Naive thymus-derived CD4-positive, alpha-beta T cell (primary cell): ENCODE measurements at regions not wholly inside any gene's neighbourhood (a gene's known extent, or its start where the extent isn't known, plus 50 kb on each side); places are given as distances from the start of the nearest gene placed in this dataset.
"Not testable (repeated sequence)": the region's sequence is repeated elsewhere in the genome, so short reads cannot be mapped to it uniquely, and the experiment has no call there.

ENCODE experiments used
- ATAC-seq: fragments of 150-1000 bp; cut with Tn5 transposase; 2 replicates; pipeline ENCODE4 v1.10.0; 2021; ENCODE audit warnings: mild to moderate bottlenecking, moderate library complexity
- CTCF ChIA-PET: fragments of 350-600 bp; sonication (Branson Sonifier 250); formaldehyde crosslinking; loops from one replicate; lab custom pipeline; 2021; ENCODE audit warnings: antibody characterized with exemption; lab: Charles Lee
- POLR2A ChIA-PET: fragments of 350-600 bp; sonication (Branson Sonifier 250); formaldehyde crosslinking; loops from one replicate; lab custom pipeline; 2021; ENCODE audit warnings: antibody characterized with exemption, inconsistent platforms; lab: Charles Lee
- DNase-seq, 9 donors: peaks; one replicate each; pipeline versions ENCODE4 v3.0.0 to v3.0.0-alpha.2; 2020 to 2022; ENCODE audit warnings: mixed read lengths in 1 of 9
- H3K27ac ChIP-seq: one replicate; pipeline ENCODE4 v1.7.0; 2013; ENCODE audit warnings: mild to moderate bottlenecking, low read depth, low read length, moderate library complexity
- H3K27me3 ChIP-seq, 2 donors: one replicate each; pipeline ENCODE4 v1.7.0; 2013; ENCODE audit warnings: low read length in 2 of 2, mild to moderate bottlenecking in 2 of 2, moderate library complexity in 2 of 2; ENCODE audit not compliant: control insufficient read depth in 2 of 2, insufficient read depth in 2 of 2
- H3K36me3 ChIP-seq, 3 experiments: 1 replicate in 2 of 3; 2 replicates in 1 of 3; pipeline ENCODE4 v1.7.0; 2013; ENCODE audit warnings: low read length in 3 of 3, mild to moderate bottlenecking in 3 of 3, moderate library complexity in 1 of 3; ENCODE audit not compliant: insufficient read depth in 3 of 3, control insufficient read depth in 2 of 3
- H3K4me1 ChIP-seq, 2 donors: one replicate each; pipeline ENCODE4 v1.7.0; 2013; ENCODE audit warnings: low read length in 2 of 2, mild to moderate bottlenecking in 2 of 2, moderate library complexity in 1 of 2; ENCODE audit not compliant: control insufficient read depth in 2 of 2, insufficient read depth in 2 of 2
- H3K4me3 ChIP-seq: 2 replicates; pipeline ENCODE4 v1.7.0; 2013; ENCODE audit warnings: mild to moderate bottlenecking, low read length
- H3K9me3 ChIP-seq, 3 experiments: 1 replicate in 2 of 3; 2 replicates in 1 of 3; pipeline ENCODE4 v1.7.0; 2013; ENCODE audit warnings: low read length in 3 of 3; ENCODE audit not compliant: control insufficient read depth in 2 of 3
- H3K27ac Mint-ChIP-seq, 9 donors: one replicate each; pipeline ENCODE4 v1.8.0; 2020 to 2022; ENCODE audit warnings: mixed read lengths in 9 of 9, mild to moderate bottlenecking in 8 of 9, moderate library complexity in 5 of 9, inconsistent platforms in 2 of 9
- H3K27me3 Mint-ChIP-seq, 5 donors: one replicate each; pipeline ENCODE4 v1.8.0; 2021 to 2022; ENCODE audit warnings: mixed read lengths in 5 of 5, mild to moderate bottlenecking in 1 of 5
- H3K36me3 Mint-ChIP-seq, 5 donors: one replicate each; pipeline ENCODE4 v1.8.0; 2020 to 2022; ENCODE audit warnings: mixed read lengths in 5 of 5, mild to moderate bottlenecking in 3 of 5, inconsistent platforms in 1 of 5
- H3K4me1 Mint-ChIP-seq, 7 donors: one replicate each; pipeline ENCODE4 v1.8.0; 2020 to 2022; ENCODE audit warnings: mixed read lengths in 7 of 7, mild to moderate bottlenecking in 3 of 7, inconsistent platforms in 1 of 7
- H3K4me3 Mint-ChIP-seq, 10 donors: one replicate each; pipeline ENCODE4 v1.8.0; 2020 to 2022; ENCODE audit warnings: mild to moderate bottlenecking in 10 of 10, mixed read lengths in 10 of 10, moderate library complexity in 6 of 10, inconsistent platforms in 2 of 10
- H3K9me3 Mint-ChIP-seq, 11 donors: one replicate each; pipeline ENCODE4 v1.8.0; 2020 to 2022; ENCODE audit warnings: mixed read lengths in 11 of 11, mild to moderate bottlenecking in 4 of 11, inconsistent platforms in 1 of 11, moderate library complexity in 1 of 11
- intact Hi-C, 2 donors: fragments of 100-400 bp; cut with micrococcal nuclease; formaldehyde crosslinking; loops; one replicate each; pipeline ENCODE4 v1.15.1; 2023

- no peak for ATAC-seq
- no peaks in the 10 kb centered on the region for H3K36me3 Mint-ChIP-seq
Observed at GRCh38 chr15:95761501-95762165, 568.9 kb upstream of the NR2F2 start.

GRCh38 chr15:95763426-95763825 lies 567.1 kb upstream of the NR2F2 start:
- Histone ChIP-seq H3K9me3 (no peaks in the 10 kb centered on the region), H3K36me3 (no peaks in the 10 kb centered on the region), H3K4me1 (no peaks in the 10 kb centered on the region), H3K4me3 (no peak overlapping the region), H3K27ac (no peak overlapping the region), H3K27me3 (no peaks in the 10 kb centered on the region)
- peaks cover 0 to 13% (median 0%) of the 10 kb centered on the region in 5 donors for H3K27me3 Mint-ChIP-seq
- H3K9me3 Mint-ChIP-seq, result no peaks in the 10 kb centered on the region
- H3K27ac Mint-ChIP-seq, result no peak overlapping the region
- no peaks in the 10 kb centered on the region for H3K4me1 Mint-ChIP-seq
- ATAC-seq, result no peak
- no peak for DNase-seq
- no peaks in the 10 kb centered on the region for H3K36me3 Mint-ChIP-seq
- ChIA-PET POLR2A (no interaction called here), CTCF (interaction anchor here (0.6 kb wide), 1 partner anchor 128 kb away, joined by 3 read pairs; no protein-coding TSS in a partner anchor)
- intact Hi-C loops, result no loop called here
- no peak overlapping the region for H3K4me3 Mint-ChIP-seq

More at GRCh38 chr15:95761501-95762165, 568.9 kb upstream of the NR2F2 start:
- H3K27me3 ChIP-seq, result no peaks in the 10 kb centered on the region
- H3K4me3 Mint-ChIP-seq, result no peak overlapping the region
- H3K9me3 Mint-ChIP-seq, result no peaks in the 10 kb centered on the region
- intact Hi-C loops, result no loop called here
- no peak for DNase-seq
- H3K4me3 ChIP-seq, result no peak overlapping the region
- no peaks in the 10 kb centered on the region for H3K4me1 ChIP-seq
- H3K27ac Mint-ChIP-seq, result no peak overlapping the region
- POLR2A ChIA-PET, result no interaction called here
- no peaks in the 10 kb centered on the region for H3K9me3 ChIP-seq
- H3K27me3 Mint-ChIP-seq, result peaks cover 0 to 17% (median 6%) of the 10 kb centered on the region in 5 donors
- H3K36me3 ChIP-seq, result no peaks in the 10 kb centered on the region
- no peak overlapping the region for H3K27ac ChIP-seq
- CTCF ChIA-PET, result no interaction called here
- no peaks in the 10 kb centered on the region for H3K4me1 Mint-ChIP-seq

GRCh38 chr15:95765161-95765560 lies 565.3 kb upstream of the NR2F2 start:
- H3K4me1 ChIP-seq, result no peaks in the 10 kb centered on the region
- no peaks in the 10 kb centered on the region for H3K9me3 ChIP-seq
- H3K27ac ChIP-seq, result no peak overlapping the region
- ChIA-PET POLR2A (no interaction called here), CTCF (no interaction called here)
- H3K4me3 ChIP-seq, result no peak overlapping the region
- no peaks in the 10 kb centered on the region for H3K36me3 ChIP-seq
- no peak for DNase-seq
- no peaks in the 10 kb centered on the region for H3K27me3 ChIP-seq
- no peak for ATAC-seq
- Mint-ChIP-seq H3K4me3 (no peak overlapping the region), H3K27ac (no peak overlapping the region), H3K36me3 (no peaks in the 10 kb centered on the region), H3K4me1 (no peaks in the 10 kb centered on the region), H3K9me3 (no peaks in the 10 kb centered on the region), H3K27me3 (peaks cover 0 to 12% (median 3%) of the 10 kb centered on the region in 5 donors)
- intact Hi-C loops, result no loop called here

- H3K4me1 Mint-ChIP-seq, result no peaks in the 10 kb centered on the region
- ChIA-PET POLR2A (no interaction called here), CTCF (no interaction called here)
- H3K27ac Mint-ChIP-seq, result no peak overlapping the region
- H3K4me3 Mint-ChIP-seq, result no peak overlapping the region
- no peak overlapping the region for H3K4me3 ChIP-seq
- intact Hi-C loops, result no loop called here
- H3K4me1 ChIP-seq, result no peaks in the 10 kb centered on the region
- no peaks in the 10 kb centered on the region for H3K9me3 ChIP-seq
- no peak for ATAC-seq
- H3K27me3 Mint-ChIP-seq, result peaks cover 0 to 28% (median 19%) of the 10 kb centered on the region in 5 donors
- no peaks in the 10 kb centered on the region for H3K36me3 ChIP-seq
- no peaks in the 10 kb centered on the region for H3K36me3 Mint-ChIP-seq
- no peak overlapping the region for H3K27ac ChIP-seq
- H3K27me3 ChIP-seq, result no peaks in the 10 kb centered on the region
- H3K9me3 Mint-ChIP-seq, result peaks cover 0 to 2% (median 0%) of the 10 kb centered on the region in 11 donors
- DNase-seq, result no peak
Observed at GRCh38 chr15:95770196-95770595, 560.3 kb upstream of the NR2F2 start.

GRCh38 chr15:95772982-95773381 lies 557.5 kb upstream of the NR2F2 start:
- Histone ChIP-seq H3K36me3 (no peaks in the 10 kb centered on the region), H3K27ac (no peak overlapping the region), H3K4me3 (no peak overlapping the region), H3K4me1 (no peaks in the 10 kb centered on the region), H3K9me3 (no peaks in the 10 kb centered on the region), H3K27me3 (no peaks in the 10 kb centered on the region)
- Mint-ChIP-seq H3K27ac (no peak overlapping the region), H3K4me1 (no peaks in the 10 kb centered on the region), H3K36me3 (no peaks in the 10 kb centered on the region), H3K27me3 (peaks cover 0 to 28% (median 19%) of the 10 kb centered on the region in 5 donors), H3K4me3 (no peak overlapping the region), H3K9me3 (peaks cover 0 to 3% (median 0%) of the 10 kb centered on the region in 11 donors)
- ChIA-PET POLR2A (no interaction called here), CTCF (no interaction called here)
- ATAC-seq, result no peak
- DNase-seq, result no peak
- intact Hi-C loops, result no loop called here

GRCh38 chr15:95784508-95784907 lies 546.0 kb upstream of the NR2F2 start:
- H3K4me3 Mint-ChIP-seq, result no peak overlapping the region
- peaks cover 16 to 69% (median 41%) of the 10 kb centered on the region in 11 donors for H3K9me3 Mint-ChIP-seq
- H3K9me3 ChIP-seq, result peaks cover 0 to 26% (median 0%) of the 10 kb centered on the region in 3 experiments
- no peak overlapping the region for H3K4me3 ChIP-seq
- no peaks in the 10 kb centered on the region for H3K4me1 Mint-ChIP-seq
- intact Hi-C loops, result no loop called here
- ATAC-seq (no peak), DNase-seq (no peak)
- ChIA-PET CTCF (no interaction called here), POLR2A (no interaction called here)
- no peaks in the 10 kb centered on the region for H3K36me3 ChIP-seq
- no peak overlapping the region for H3K27ac Mint-ChIP-seq
- H3K36me3 Mint-ChIP-seq, result peaks cover 0 to 22% (median 6%) of the 10 kb centered on the region in 5 donors
- peaks cover 0 to 16% (median 11%) of the 10 kb centered on the region in 5 donors for H3K27me3 Mint-ChIP-seq
- no peaks in the 10 kb centered on the region for H3K4me1 ChIP-seq
- no peak overlapping the region for H3K27ac ChIP-seq
- H3K27me3 ChIP-seq, result no peaks in the 10 kb centered on the region

GRCh38 chr15:95785276-95785675 lies 545.2 kb upstream of the NR2F2 start:
- DNase-seq, intact Hi-C loops, H3K36me3 ChIP-seq, H3K4me3 Mint-ChIP-seq, H3K4me3 ChIP-seq, H3K4me1 Mint-ChIP-seq, H3K27ac ChIP-seq, H3K4me1 ChIP-seq, H3K27ac Mint-ChIP-seq, CTCF ChIA-PET, H3K27me3 ChIP-seq, POLR2A ChIA-PET, ATAC-seq: not testable (repeated sequence)
- Mint-ChIP-seq H3K9me3 (peaks cover 16 to 74% (median 41%) of the 10 kb centered on the region in 11 donors), H3K27me3 (peaks cover 0 to 15% (median 12%) of the 10 kb centered on the region in 5 donors), H3K36me3 (peaks cover 0 to 22% (median 6%) of the 10 kb centered on the region in 5 donors)
- peaks cover 0 to 26% (median 0%) of the 10 kb centered on the region in 3 experiments for H3K9me3 ChIP-seq
